Stimulated activated CD4-positive, alpha-beta T cell treated with anti-CD3 and anti-CD28 coated beads, Interleukin-15, amount 100 ng/mL, for 48 hours (primary cell): ENCODE measurements at regions not wholly inside any gene's neighbourhood (a gene's known extent, or its start where the extent isn't known, plus 50 kb on each side); places are given as distances from the start of the nearest gene placed in this dataset.

Experiments used
- DNase-seq, 2 donors: peaks; one replicate each; pipeline ENCODE4 v3.0.0-alpha.2; 2020; ENCODE audit warnings: low read depth in 2 of 2

DNA sequence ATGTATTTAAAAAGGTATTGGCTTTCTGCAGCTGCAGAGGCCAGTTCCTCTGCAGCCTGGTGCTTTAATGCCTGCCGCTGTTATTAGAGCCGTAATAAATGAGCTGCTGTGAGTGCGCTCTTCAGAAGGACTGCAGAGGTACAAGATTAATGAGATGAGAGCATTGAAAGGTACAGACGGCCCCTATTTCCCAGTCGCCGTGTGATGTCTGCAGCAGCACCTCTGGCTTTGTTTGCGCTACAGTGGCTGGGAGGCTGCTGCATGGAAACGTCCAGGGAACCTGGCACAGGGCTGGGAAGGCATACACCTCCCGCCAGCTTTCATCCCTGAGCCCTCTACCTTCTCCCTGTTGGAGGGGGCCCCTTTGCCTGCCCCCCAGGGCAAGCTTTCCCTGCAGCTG, 383.8 kb upstream of the ZMIZ1 start:
- DNase-seq: no peak

GRCh38 chr10:78685466-78686103, 383.2 kb upstream of the ZMIZ1 start:
- DNase-seq: no peak

DNA sequence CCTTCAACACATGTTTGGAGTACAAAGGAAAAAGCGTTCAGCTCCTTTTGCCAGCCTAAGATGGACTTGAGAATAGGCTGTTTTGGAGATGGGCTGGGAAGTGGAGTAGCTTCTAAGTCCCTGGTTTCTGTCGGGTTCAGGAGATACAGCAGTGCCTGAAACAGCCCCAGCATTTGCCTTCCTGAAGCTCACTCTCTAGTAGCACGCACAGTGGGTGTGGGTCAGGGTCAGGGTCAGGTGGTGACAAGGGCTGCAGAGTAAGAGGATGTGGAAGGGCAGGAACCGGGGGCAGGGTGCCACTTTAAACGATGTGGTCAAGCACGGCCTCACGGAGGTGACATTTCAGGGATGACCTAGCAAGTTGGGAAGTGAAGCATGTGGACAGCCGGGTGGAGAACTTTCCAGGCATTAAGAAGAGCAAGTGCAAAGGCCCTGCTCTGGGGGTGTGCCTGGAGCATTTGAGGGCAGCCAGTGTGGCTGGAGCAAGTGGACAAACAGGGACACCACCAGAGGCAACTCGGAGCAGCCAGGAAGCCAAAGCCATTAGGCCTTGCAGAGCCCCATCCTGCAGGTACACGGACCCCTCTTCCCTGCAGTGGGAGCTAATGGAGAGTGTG, 382.2 kb upstream of the ZMIZ1 start:
- no peak for DNase-seq

DNA sequence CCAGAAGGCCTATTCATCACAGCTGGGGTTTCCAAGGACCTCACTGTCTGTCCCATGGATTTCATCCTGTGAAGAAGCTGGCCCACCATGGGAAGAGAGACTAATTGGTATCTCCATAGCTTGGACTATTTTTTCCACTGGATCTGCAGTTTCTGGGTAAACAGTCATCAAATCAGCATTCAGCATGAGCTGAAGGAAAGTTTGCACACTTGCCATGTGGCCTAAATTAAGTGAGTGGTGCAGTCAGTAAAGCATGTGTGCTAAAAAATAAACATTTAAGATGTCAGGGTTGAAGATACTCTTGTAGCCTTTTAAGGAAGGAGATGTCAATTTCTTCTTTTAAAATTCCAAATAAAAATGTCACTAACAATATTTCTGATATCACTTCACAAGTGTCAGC, 381.1 kb upstream of the ZMIZ1 start:
- no peak for DNase-seq

DNA sequence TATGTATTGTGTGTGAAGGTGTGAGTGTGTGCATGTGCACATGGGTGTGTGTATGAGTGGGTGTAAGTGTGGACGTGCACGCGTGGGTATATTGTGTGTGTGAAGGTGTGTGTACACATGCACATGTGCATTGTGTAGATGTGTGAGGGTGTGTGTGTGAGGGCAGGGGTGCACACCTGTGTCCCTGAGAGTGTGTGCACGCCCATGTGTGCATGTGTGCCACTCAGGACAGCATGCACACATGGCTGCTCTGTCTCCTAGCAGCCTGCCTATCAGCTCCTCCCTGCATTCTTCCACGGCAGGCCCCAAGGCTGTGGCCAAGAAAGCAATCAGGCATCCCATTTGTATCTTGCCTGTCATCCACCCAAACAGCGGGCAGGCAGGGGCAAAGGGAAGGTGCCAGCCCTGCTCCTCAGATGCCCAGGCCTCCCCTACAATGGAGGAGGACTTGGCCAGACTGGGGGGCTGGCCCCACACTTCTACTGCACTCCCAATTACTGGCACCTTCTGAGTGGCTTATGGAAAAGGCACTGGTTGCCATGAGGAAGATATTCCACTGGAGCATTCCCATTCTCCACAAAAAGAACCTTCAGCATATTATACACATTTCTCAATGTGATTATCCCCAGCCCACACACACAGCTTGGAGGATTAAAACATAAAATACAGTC, 380.4 kb upstream of the ZMIZ1 start:
- no peak for DNase-seq

GRCh38 chr10:78688901-78689583, 379.7 kb upstream of the ZMIZ1 start:
- no peak for DNase-seq

DNA sequence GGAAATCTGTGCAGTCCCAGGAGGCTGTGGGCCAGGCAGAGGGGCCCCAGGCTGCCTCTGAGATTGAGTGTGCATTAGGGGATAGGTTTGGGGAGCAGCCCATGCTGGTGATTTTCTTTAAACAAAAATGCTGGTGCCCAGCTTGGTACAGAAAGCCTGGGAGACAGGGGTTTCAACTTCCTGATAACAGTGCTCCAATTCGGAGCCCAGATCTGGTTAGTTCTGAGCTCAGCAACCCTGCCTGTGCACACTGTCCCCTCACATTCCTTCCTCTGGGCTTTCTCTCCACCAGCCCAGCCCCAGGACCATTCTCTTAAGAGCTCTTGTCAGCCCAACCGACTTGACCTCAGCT, 379.2 kb upstream of the ZMIZ1 start:
- DNase-seq: no peak

GRCh38 chr10:78690354-78691111, 378.2 kb upstream of the ZMIZ1 start:
- no peak for DNase-seq

GRCh38 chr10:78691301-78692030, 377.3 kb upstream of the ZMIZ1 start:
- DNase-seq: no peak

DNA sequence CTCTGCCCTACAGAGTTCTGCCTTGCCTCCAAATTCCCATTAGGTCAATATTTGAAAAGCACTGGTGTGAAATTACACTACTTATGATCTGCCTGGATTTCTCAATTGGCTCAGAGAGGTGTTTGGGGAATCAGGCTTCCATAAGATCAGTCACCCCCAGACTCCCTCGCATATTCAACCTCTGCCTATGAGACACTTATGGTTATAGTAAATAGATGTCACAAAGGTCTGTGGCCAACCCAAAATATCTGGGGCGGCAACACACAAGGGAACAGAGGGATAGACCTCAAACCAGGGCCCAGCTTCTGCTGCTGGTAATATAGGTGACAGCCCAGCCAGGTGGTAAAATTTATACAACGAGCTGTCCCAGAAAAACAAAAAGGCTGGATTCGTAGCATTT, 376.7 kb upstream of the ZMIZ1 start:
- no peak for DNase-seq

DNA sequence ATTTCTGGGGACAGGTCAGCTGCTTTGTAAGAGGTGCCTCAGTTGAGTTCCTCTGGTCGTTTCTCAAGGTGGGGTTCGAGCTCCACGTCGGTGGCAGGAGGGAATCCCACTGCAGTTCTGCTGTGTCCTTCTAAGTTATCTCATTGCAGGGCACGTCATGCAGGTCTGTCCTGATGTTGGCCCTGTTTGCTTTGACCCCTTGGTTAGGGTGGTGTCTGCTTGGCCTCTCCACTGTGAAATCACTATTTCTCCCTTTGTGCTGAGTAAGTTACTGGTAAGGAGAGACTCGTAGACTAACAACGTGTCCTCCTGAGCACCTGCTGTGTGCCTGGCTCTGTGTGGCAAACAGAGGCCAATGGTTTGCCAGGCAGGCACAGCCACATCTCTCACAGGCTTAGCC, 372.9 kb upstream of the ZMIZ1 start:
- no peak for DNase-seq

DNA sequence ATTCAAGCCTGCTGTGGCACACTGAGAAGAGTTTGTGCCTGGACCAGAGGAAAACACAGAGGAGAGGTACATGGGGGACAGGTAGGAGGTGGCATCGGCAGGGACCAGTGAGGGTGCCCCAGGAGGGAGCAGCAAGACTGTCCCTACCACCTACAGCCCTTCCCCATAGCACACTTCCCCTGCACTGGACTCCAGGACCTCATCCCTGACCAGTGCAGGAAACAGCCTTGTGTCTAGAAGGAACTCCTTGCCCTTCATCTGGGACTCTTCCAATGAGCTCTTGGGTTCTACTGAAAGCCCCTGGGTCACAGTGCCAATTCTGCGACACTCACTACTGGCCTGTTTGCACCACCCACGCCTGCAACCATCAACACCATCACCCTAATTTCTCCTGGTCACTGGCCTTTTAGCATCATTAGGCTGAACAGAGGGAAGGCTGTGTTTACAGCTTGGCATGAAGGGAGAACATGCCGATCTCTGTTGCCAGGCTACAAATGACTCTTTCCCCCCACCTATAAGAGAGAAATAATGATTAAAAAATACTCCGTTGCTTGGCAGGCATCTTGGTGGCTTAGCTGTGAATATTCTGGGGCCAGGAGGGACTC, 371.9 kb upstream of the ZMIZ1 start:
- DNase-seq: no peak

GRCh38 chr10:78699971-78700370, 368.8 kb upstream of the ZMIZ1 start:
- no peak for DNase-seq

GRCh38 chr10:78700413-78700812, 368.4 kb upstream of the ZMIZ1 start:
- no peak for DNase-seq

- DNase-seq: no peak
These were observed 367.8 kb upstream of the ZMIZ1 start for GRCh38 chr10:78700816-78701520.

DNA sequence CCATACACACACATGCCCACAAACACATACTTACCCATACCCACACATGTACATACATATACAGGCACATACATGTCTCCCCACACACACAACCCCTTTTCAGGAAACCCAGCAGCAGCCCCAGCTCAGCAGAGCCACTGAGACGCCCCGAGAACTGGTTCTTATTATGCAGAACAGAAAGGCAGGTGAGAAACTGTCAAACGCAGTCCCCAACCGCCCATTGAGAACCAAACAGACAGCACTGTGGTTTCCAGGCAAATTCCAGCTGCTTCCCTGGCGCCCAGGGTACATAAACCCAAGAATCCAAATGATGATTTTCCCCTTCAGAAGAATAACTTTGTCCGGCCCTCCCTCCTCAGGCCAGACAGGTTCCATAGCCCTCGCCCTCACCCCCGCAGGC, 366.6 kb upstream of the ZMIZ1 start:
- DNase-seq: no peak

DNA sequence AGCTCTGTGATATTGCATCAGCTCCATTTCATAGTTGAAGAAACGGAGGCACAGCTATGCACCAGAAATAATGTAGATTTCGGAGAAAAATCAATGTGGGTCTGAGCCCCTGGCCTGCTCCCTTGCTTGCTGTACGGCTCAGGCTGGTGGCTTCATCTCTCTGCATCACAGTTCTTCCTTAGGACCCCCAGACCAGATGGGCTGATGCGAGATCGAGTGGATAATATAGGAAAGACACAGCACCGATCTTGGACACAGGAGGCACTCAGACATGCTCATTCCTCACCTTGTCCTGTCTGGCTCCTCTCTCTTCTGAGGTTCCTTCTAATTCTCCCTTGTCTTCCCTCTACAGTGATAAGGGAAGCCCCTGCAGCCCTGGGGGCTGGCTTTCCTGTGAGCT, 365.9 kb upstream of the ZMIZ1 start:
- DNase-seq: no peak

DNA sequence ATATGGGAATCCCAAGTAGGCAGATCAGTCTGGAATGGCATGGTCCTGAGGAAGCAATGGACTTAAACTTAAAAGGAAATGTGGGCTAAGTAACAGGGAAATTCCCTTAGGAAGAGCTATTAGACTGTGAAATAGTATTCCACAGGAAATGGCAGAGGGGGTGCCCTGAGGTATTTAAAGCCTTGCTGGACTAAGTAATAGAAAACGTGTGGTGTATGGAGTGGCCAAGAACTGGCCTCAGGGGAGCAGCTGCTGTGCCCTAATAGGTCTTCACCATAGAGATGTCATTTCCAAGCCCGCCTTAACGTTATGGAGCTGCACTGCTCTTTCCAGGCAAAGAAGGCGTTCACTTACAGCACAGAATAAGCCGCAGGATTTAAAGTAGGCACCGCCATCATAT, 365.2 kb upstream of the ZMIZ1 start:
- no peak for DNase-seq

DNA sequence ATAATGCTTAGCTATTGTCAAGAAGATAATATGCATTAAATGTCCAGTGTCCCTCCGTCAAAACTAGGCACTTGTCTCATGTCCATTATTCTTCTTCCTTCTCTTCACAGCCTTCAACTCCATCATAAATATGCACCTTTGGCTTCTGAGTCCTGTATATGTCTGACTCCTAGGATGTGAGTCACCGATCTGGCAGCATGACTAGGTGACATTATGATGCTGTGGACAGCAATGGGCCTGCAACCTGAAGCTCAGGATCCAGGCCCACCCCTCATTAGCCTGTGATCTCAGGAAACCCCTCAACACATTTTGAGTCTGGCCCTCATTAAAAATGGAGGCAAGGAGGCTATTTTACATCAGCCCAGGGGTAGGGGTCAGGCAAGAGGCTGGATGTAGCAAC, 362.5 kb upstream of the ZMIZ1 start:
- DNase-seq: no peak

- no peak for DNase-seq
These were observed 361.8 kb upstream of the ZMIZ1 start for GRCh38 chr10:78706726-78707540.
